GM12878 (cell line): ENCODE measurements at regions not wholly inside any gene's neighbourhood (a gene's known extent, or its start where the extent isn't known, plus 50 kb on each side); places are given as distances from the start of the nearest gene placed in this dataset.

Experiments used
- ATAC-seq: fragments of 200-7000 bp; cut with Tn5 transposase; 3 replicates; pipeline ENCODE4 v1.9.1; 2020; ENCODE audit warnings: mild to moderate bottlenecking, moderate library complexity
- BruUV-seq: library from RNA; stranded (reverse); fragments of 400-500 nt; replicated peaks from 2 replicates; lab custom pipeline; 2021; lab: Mats Ljungman, UMichigan
- CTCF ChIA-PET: fragments of 300-600 bp; sonication (Branson Sonifier 250); formaldehyde crosslinking; extraction: SDS; loops from one replicate; lab custom pipeline; 2021; ENCODE audit warnings: inconsistent platforms; lab: Yijun Ruan, JAX
- POLR2A ChIA-PET: fragments of 350-600 bp; formaldehyde crosslinking; extraction: SDS; loops from one replicate; lab custom pipeline; 2021; ENCODE audit warnings: inconsistent platforms; lab: Charles Lee
- RAD21 ChIA-PET: fragments of 300-600 bp; sonication (Branson Sonifier 250); formaldehyde crosslinking; loops from one replicate; lab custom pipeline; 2023; ENCODE audit warnings: antibody characterized with exemption; ENCODE audit not compliant: unreplicated experiment; lab: Charles Lee
- SMC1A ChIA-PET: fragments of 300-600 bp; sonication (Branson Sonifier 250); formaldehyde crosslinking; loops from one replicate; lab custom pipeline; 2023; ENCODE audit not compliant: unreplicated experiment, uncharacterized antibody; lab: Charles Lee
- DNase-seq: peaks from one replicate; pipeline ENCODE4 v3.0.0-alpha.2; 2011; ENCODE audit warnings: low read depth, low spot score
- FAIRE-seq: peaks from 3 replicates; lab custom pipeline; 2011; peaks lifted over from hg19 to GRCh38; lab: Jason Lieb, UNC
- H2AFZ ChIP-seq: 2 replicates; pipeline ENCODE4 v1.6.0; 2011; ENCODE audit warnings: low read depth, low read length, control low read depth; ENCODE audit not compliant: control insufficient read depth
- H3K27ac ChIP-seq: 2 replicates; pipeline ENCODE4 v1.5.1; 2011; ENCODE audit warnings: control low read depth; ENCODE audit not compliant: control insufficient read depth, insufficient read depth
- H3K27me3 ChIP-seq, 2 experiments: replicated peaks in 1 of 2; 2 replicates each; pipeline versions ENCODE4 v1.6.0 to v1.6.1; 2011; ENCODE audit warnings: low read length in 1 of 2; ENCODE audit not compliant: control insufficient read depth in 2 of 2, insufficient read depth in 2 of 2
- H3K36me3 ChIP-seq, 2 experiments: 2 replicates each; pipeline ENCODE4 v1.5.1; 2011; ENCODE audit warnings: low read length in 1 of 2; ENCODE audit not compliant: control insufficient read depth in 2 of 2, insufficient read depth in 2 of 2
- H3K4me1 ChIP-seq: 2 replicates; pipeline ENCODE4 v1.6.1; 2011; ENCODE audit warnings: mild to moderate bottlenecking, low read length, moderate library complexity, mixed read lengths; ENCODE audit not compliant: control insufficient read depth, insufficient read depth
- H3K4me2 ChIP-seq: 2 replicates; pipeline ENCODE4 v1.6.0; 2011; ENCODE audit warnings: control low read depth; ENCODE audit not compliant: control insufficient read depth, insufficient read depth
- H3K4me3 ChIP-seq: fragments of 200-600 bp; sonication (generic); 2 replicates; pipeline ENCODE4 v1.5.1; 2016
- H3K79me2 ChIP-seq: 2 replicates; pipeline ENCODE4 v1.6.0; 2011; ENCODE audit warnings: low read length; ENCODE audit not compliant: control insufficient read depth, insufficient read depth
- H3K9ac ChIP-seq: 2 replicates; pipeline ENCODE4 v1.8.0; 2011; ENCODE audit warnings: low read length, control low read depth, mixed read lengths; ENCODE audit not compliant: control insufficient read depth, insufficient read depth
- H3K9me3 ChIP-seq: replicated peaks from 3 replicates; pipeline ENCODE4 v1.5.1; 2011; ENCODE audit warnings: mild to moderate bottlenecking, low read length; ENCODE audit not compliant: control insufficient read depth, insufficient read depth
- H4K20me1 ChIP-seq: 2 replicates; pipeline ENCODE4 v1.6.0; 2011; ENCODE audit not compliant: control insufficient read depth, insufficient read depth
- ATF2 ChIP-seq: IDR thresholded peaks from 2 replicates; pipeline ENCODE4 v1.6.1; 2012; ENCODE audit warnings: low read length, inconsistent platforms
- CEBPZ ChIP-seq: fragments of 150-350 bp; IDR thresholded peaks from 2 replicates; pipeline ENCODE4 v1.6.1; 2016; ENCODE audit warnings: low read depth, low read length
- CUX1 ChIP-seq: IDR thresholded peaks from 2 replicates; pipeline ENCODE4 v1.6.1; 2012; ENCODE audit warnings: improper control_type of control experiment, low read depth, low read length; ENCODE audit not compliant: insufficient replicate concordance
- E2F4 ChIP-seq: IDR thresholded peaks from 2 replicates; pipeline ENCODE4 v1.6.1; 2012; ENCODE audit warnings: low read depth, low read length, improper control_type of control experiment
- KLF5 ChIP-seq: fragments of 450-650 bp; IDR thresholded peaks from 2 replicates; pipeline ENCODE4 v1.6.1; 2014; ENCODE audit warnings: mild to moderate bottlenecking; ENCODE audit not compliant: partially characterized antibody
- MXI1 ChIP-seq: fragments of 150-350 bp; IDR thresholded peaks from 2 replicates; pipeline ENCODE4 v1.6.1; 2011; ENCODE audit warnings: low read depth, mild to moderate bottlenecking, inconsistent platforms, low read length, improper control_type of control experiment
- MYB ChIP-seq: fragments of 150-350 bp; IDR thresholded peaks from 2 replicates; pipeline ENCODE4 v1.6.1; 2014; ENCODE audit warnings: mild to moderate bottlenecking, low read depth, low read length, borderline replicate concordance
- POU2F2 ChIP-seq: IDR thresholded peaks from 3 replicates; pipeline ENCODE4 v1.6.1; 2011; ENCODE audit warnings: low read depth, mild to moderate bottlenecking, low read length, borderline replicate concordance
- ZNF217 ChIP-seq: fragments of 450-650 bp; IDR thresholded peaks from 2 replicates; pipeline ENCODE4 v1.6.1; 2017; ENCODE audit warnings: antibody characterized with exemption, mild to moderate bottlenecking
- WGBS: methylation state at CpG from one replicate; pipeline ENCODE4 v1.1.6; 2016; ENCODE audit warnings: low lambda C conversion rate; ENCODE audit not compliant: insufficient replicate concordance, insufficient coverage; ENCODE audit errors: missing lambda C conversion rate; 5-methylcytosine and 5-hydroxymethylcytosine counted together
- in situ Hi-C: fragments of 300-500 bp; cut with MboI; formaldehyde crosslinking; loops from 9 replicates; pipeline ENCODE4 v1.14.3; 2018; ENCODE audit warnings: mixed read lengths
- intact Hi-C: fragments of 100-400 bp; cut with micrococcal nuclease; formaldehyde crosslinking; loops from one replicate; pipeline ENCODE4 v1.14.2; 2022; ENCODE audit not compliant: unreplicated experiment

GRCh38 chr7:15963206-15963605 is 276.7 kb upstream of the MEOX2 start (continued):
- no peak for TF ChIP-seq CEBPZ
- TF ChIP-seq KLF5: no peak
- TF ChIP-seq MYB: no peak
- no peak for TF ChIP-seq ATF2
- TF ChIP-seq ZNF217: no peak
- no peak for TF ChIP-seq POU2F2
- no peak for TF ChIP-seq MXI1

- POLR2A ChIA-PET: no interaction called here
- in situ Hi-C loops: no loop called here
- WGBS: 58% methylated on average over 2 of the region's 2 CpGs
- no peak for TF ChIP-seq CUX1
- no peak for TF ChIP-seq E2F4
Measured at GRCh38 chr7:15954671-15955354, 268.3 kb upstream of the MEOX2 start.

More at GRCh38 chr7:15954671-15955354, 268.3 kb upstream of the MEOX2 start:
- Histone ChIP-seq H3K36me3 (no peaks in the 10 kb centered on the region), H2AFZ (no peak overlapping the region), H3K4me1 (no peaks in the 10 kb centered on the region), H3K9ac (no peak overlapping the region), H3K4me2 (no peak overlapping the region), H3K79me2 (no peaks in the 10 kb centered on the region), H3K9me3 (no peaks in the 10 kb centered on the region), H3K4me3 (no peak overlapping the region), H3K27ac (no peak overlapping the region), H3K27me3 (no peaks in the 10 kb centered on the region), H4K20me1 (no peaks in the 10 kb centered on the region)
- ChIA-PET CTCF (no interaction called here), SMC1A (no interaction called here), RAD21 (no interaction called here)
- BruUV-seq: no TSS peak
- ATAC-seq: no peak
- no peak for FAIRE-seq
- DNase-seq: no peak
- intact Hi-C loops: no loop called here
